ENCODE measurements at regions not wholly inside any gene's neighbourhood (a gene's known extent, or its start where the extent isn't known, plus 50 kb on each side); places are given as distances from the start of the nearest gene placed in this dataset.

GRCh38 chr14:71675126-71675899 lies 256.9 kb upstream of the RGS6 start:
- Mint-ChIP-seq H3K27ac (ENCODE audit: low read depth) (no peak overlapping the region), H3K36me3 (ENCODE audit: insufficient read depth) (peaks cover 6% of the 10 kb centered on the region), H3K4me1 (no peaks in the 10 kb centered on the region), H3K4me3 (no peak overlapping the region), H3K27me3 (no peaks in the 10 kb centered on the region), H3K9me3 (no peaks in the 10 kb centered on the region)
- DNase-seq (ENCODE audit: low spot score in 2 of 2) (no peak), ATAC-seq (replicated peaks; ENCODE audit: extremely low read depth, poor library complexity, severe bottlenecking) (no peak)

DNA sequence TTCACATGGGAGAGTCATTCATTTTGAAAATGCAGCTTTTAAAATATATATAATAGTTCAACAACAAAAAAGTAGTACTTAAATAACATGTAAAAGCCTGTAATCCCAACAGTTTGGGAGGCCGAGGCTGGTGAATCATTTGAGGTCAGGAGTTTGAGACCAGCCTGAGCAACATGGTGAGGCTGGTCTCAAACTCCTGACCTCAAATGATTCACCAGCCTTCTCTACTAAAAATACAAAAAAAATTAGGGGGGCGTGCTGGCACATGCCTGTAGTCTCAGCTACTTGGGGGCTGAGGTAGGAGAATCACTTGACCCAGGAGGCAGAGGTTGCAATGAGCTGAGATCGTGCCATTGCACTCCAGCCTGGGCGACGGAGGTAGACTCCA lies 256.3 kb upstream of the RGS6 start:
- Mint-ChIP-seq H3K27me3 (no peaks in the 10 kb centered on the region), H3K27ac (ENCODE audit: low read depth) (no peak overlapping the region)

GRCh38 chr14:71680736-71681387 lies 251.4 kb upstream of the RGS6 start:
- H3K27ac Mint-ChIP-seq (ENCODE audit: low read depth), result no peak overlapping the region
- DNase-seq (ENCODE audit: low spot score in 2 of 2) (no peak), ATAC-seq (replicated peaks; ENCODE audit: extremely low read depth, poor library complexity, severe bottlenecking) (no peak)
- H3K27me3 Mint-ChIP-seq, result no peaks in the 10 kb centered on the region
- no peaks in the 10 kb centered on the region for H3K4me1 Mint-ChIP-seq
- no peaks in the 10 kb centered on the region for H3K9me3 Mint-ChIP-seq
- peaks cover 12% of the 10 kb centered on the region for H3K36me3 Mint-ChIP-seq (ENCODE audit: insufficient read depth)
- H3K4me3 Mint-ChIP-seq, result no peak overlapping the region

More for the DNA sequence above, 256.3 kb upstream of the RGS6 start:
- Mint-ChIP-seq H3K9me3 (no peaks in the 10 kb centered on the region), H3K4me3 (no peak overlapping the region), H3K36me3 (ENCODE audit: insufficient read depth) (peaks cover 6% of the 10 kb centered on the region), H3K4me1 (no peaks in the 10 kb centered on the region)
- DNase-seq (ENCODE audit: low spot score in 2 of 2) (no peak), ATAC-seq (replicated peaks; ENCODE audit: extremely low read depth, poor library complexity, severe bottlenecking) (no peak)

GRCh38 chr14:71682337-71682736 lies 249.9 kb upstream of the RGS6 start:
- no peak for ATAC-seq (replicated peaks; ENCODE audit: extremely low read depth, poor library complexity, severe bottlenecking)
- Mint-ChIP-seq H3K27ac (ENCODE audit: low read depth) (no peak overlapping the region), H3K36me3 (ENCODE audit: insufficient read depth) (peaks cover 11% of the 10 kb centered on the region), H3K4me1 (no peaks in the 10 kb centered on the region), H3K4me3 (no peak overlapping the region), H3K9me3 (no peaks in the 10 kb centered on the region), H3K27me3 (no peaks in the 10 kb centered on the region)
- no peak for DNase-seq (ENCODE audit: low spot score in 2 of 2)

DNA sequence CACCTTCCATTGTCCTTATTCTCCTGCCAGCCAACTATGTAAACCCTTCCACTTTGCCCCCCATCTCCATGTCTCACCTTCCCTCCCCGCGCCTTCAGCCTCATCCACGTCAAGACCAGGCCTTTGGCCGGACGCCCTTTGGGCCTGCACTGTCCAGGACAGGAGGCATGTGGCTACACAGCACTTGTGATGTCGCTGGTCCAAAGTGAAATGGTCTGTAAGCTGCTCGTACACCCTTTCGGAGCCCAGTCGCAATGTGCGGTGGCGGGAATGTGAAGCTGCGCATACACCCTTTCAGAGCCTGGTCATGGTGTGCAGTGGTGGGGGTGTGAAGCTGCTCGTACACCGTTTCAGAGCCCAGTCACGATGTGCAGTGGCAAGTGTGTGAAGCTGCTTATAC lies 247.9 kb upstream of the RGS6 start:
- Mint-ChIP-seq H3K27ac (ENCODE audit: low read depth) (no peak overlapping the region), H3K36me3 (ENCODE audit: insufficient read depth) (peaks cover 10% of the 10 kb centered on the region), H3K4me3 (no peak overlapping the region), H3K27me3 (no peaks in the 10 kb centered on the region), H3K4me1 (no peaks in the 10 kb centered on the region), H3K9me3 (no peaks in the 10 kb centered on the region)
- no peak for DNase-seq (ENCODE audit: low spot score in 2 of 2)
- ATAC-seq (replicated peaks; ENCODE audit: extremely low read depth, poor library complexity, severe bottlenecking), result no peak

GRCh38 chr14:71686677-71687076 lies 245.6 kb upstream of the RGS6 start:
- Mint-ChIP-seq H3K9me3 (no peaks in the 10 kb centered on the region), H3K4me3 (no peak overlapping the region), H3K27ac (ENCODE audit: low read depth) (no peak overlapping the region), H3K4me1 (no peaks in the 10 kb centered on the region), H3K27me3 (no peaks in the 10 kb centered on the region), H3K36me3 (ENCODE audit: insufficient read depth) (peaks cover 10% of the 10 kb centered on the region)
- DNase-seq (ENCODE audit: low spot score in 2 of 2), result no peak
- no peak for ATAC-seq (replicated peaks; ENCODE audit: extremely low read depth, poor library complexity, severe bottlenecking)

DNA sequence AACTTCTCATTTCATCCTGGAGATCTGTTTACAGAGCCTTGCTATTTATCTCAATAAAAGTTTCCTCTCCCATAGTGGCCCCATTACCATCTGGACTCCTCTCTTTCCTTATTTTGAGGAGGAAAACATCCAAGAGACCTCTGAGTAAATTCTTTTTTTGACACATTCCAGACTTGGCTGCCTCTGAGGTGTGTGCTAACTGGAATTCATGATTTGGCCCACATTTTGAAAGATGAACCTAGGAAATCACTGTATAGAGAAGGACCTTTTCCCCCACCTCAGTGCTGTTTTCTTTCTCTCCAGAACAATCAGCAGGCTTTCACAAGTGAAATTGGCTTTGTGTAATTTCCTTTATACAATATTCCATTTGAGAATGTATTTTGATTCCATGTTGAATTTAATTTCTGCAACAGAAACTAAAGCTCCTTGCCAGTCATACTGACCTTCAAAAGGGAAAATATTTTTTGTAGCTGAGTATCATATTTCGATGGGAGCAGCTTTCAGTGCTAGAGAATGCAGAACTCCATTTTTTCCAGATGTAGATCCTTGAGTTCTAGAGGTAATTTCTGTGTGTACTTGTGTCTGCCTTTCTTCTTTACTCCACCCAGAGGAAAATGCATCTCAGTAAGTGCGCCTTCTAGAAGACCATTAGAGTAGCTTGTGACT lies 244.9 kb upstream of the RGS6 start:
- no peak for DNase-seq (ENCODE audit: low spot score in 2 of 2)
- H3K27me3 Mint-ChIP-seq, result no peaks in the 10 kb centered on the region
- no peaks in the 10 kb centered on the region for H3K9me3 Mint-ChIP-seq
- no peaks in the 10 kb centered on the region for H3K4me1 Mint-ChIP-seq
- ATAC-seq (replicated peaks; ENCODE audit: extremely low read depth, poor library complexity, severe bottlenecking), result no peak
- H3K27ac Mint-ChIP-seq (ENCODE audit: low read depth), result no peak overlapping the region
- H3K36me3 Mint-ChIP-seq (ENCODE audit: insufficient read depth), result peaks cover 10% of the 10 kb centered on the region
- H3K4me3 Mint-ChIP-seq, result no peak overlapping the region

- H3K4me1 Mint-ChIP-seq, result no peaks in the 10 kb centered on the region
- no peaks in the 10 kb centered on the region for H3K27me3 Mint-ChIP-seq
- no peaks in the 10 kb centered on the region for H3K9me3 Mint-ChIP-seq
- no peak overlapping the region for H3K27ac Mint-ChIP-seq (ENCODE audit: low read depth)
- DNase-seq (ENCODE audit: low spot score in 2 of 2), result no peak
- H3K4me3 Mint-ChIP-seq, result no peak overlapping the region
- H3K36me3 Mint-ChIP-seq (ENCODE audit: insufficient read depth), result peaks cover 10% of the 10 kb centered on the region
- no peak for ATAC-seq (replicated peaks; ENCODE audit: extremely low read depth, poor library complexity, severe bottlenecking)
Observed at GRCh38 chr14:71688576-71688975, 243.7 kb upstream of the RGS6 start.

GRCh38 chr14:71690478-71690877 lies 241.8 kb upstream of the RGS6 start:
- ATAC-seq (replicated peaks; ENCODE audit: extremely low read depth, poor library complexity, severe bottlenecking), result no peak
- Mint-ChIP-seq H3K27ac (ENCODE audit: low read depth) (no peak overlapping the region), H3K27me3 (no peaks in the 10 kb centered on the region), H3K4me1 (no peaks in the 10 kb centered on the region), H3K36me3 (ENCODE audit: insufficient read depth) (peaks cover 8% of the 10 kb centered on the region), H3K4me3 (no peak overlapping the region), H3K9me3 (no peaks in the 10 kb centered on the region)
- no peak for DNase-seq (ENCODE audit: low spot score in 2 of 2)

GRCh38 chr14:71692496-71692895 lies 239.7 kb upstream of the RGS6 start:
- Mint-ChIP-seq H3K36me3 (ENCODE audit: insufficient read depth) (peaks cover 4% of the 10 kb centered on the region), H3K9me3 (no peaks in the 10 kb centered on the region), H3K27me3 (no peaks in the 10 kb centered on the region), H3K4me3 (no peak overlapping the region), H3K27ac (ENCODE audit: low read depth) (no peak overlapping the region), H3K4me1 (peaks cover 9% of the 10 kb centered on the region)
- DNase-seq (ENCODE audit: low spot score in 2 of 2) (no peak), ATAC-seq (replicated peaks; ENCODE audit: extremely low read depth, poor library complexity, severe bottlenecking) (no peak)

DNA sequence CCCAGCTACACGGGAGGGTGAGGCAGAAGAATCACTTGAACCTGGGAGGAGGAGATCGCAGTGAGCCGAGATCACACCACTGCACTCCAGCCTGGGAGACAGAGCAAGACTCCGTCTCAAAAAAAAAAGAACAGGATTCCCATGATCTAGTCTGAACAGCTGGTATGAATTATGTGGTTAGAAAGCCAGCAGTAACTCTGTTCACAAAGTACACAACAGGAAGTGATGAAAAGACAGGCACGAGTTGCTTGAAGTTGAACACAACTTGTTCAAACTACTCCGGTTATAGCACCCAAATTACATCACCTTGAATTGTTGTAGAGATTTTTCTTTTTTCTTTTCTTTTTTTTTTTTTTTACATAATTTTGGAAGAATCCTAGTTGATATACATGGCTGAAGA lies 238.8 kb upstream of the RGS6 start:
- H3K9me3 Mint-ChIP-seq, result no peaks in the 10 kb centered on the region
- peaks cover 4% of the 10 kb centered on the region for H3K36me3 Mint-ChIP-seq (ENCODE audit: insufficient read depth)
- H3K4me3 Mint-ChIP-seq, result no peak overlapping the region
- DNase-seq (ENCODE audit: low spot score in 2 of 2) (no peak), ATAC-seq (replicated peaks; ENCODE audit: extremely low read depth, poor library complexity, severe bottlenecking) (no peak)
- H3K4me1 Mint-ChIP-seq, result peaks cover 9% of the 10 kb centered on the region
- H3K27me3 Mint-ChIP-seq, result no peaks in the 10 kb centered on the region
- H3K27ac Mint-ChIP-seq (ENCODE audit: low read depth), result no peak overlapping the region

DNA sequence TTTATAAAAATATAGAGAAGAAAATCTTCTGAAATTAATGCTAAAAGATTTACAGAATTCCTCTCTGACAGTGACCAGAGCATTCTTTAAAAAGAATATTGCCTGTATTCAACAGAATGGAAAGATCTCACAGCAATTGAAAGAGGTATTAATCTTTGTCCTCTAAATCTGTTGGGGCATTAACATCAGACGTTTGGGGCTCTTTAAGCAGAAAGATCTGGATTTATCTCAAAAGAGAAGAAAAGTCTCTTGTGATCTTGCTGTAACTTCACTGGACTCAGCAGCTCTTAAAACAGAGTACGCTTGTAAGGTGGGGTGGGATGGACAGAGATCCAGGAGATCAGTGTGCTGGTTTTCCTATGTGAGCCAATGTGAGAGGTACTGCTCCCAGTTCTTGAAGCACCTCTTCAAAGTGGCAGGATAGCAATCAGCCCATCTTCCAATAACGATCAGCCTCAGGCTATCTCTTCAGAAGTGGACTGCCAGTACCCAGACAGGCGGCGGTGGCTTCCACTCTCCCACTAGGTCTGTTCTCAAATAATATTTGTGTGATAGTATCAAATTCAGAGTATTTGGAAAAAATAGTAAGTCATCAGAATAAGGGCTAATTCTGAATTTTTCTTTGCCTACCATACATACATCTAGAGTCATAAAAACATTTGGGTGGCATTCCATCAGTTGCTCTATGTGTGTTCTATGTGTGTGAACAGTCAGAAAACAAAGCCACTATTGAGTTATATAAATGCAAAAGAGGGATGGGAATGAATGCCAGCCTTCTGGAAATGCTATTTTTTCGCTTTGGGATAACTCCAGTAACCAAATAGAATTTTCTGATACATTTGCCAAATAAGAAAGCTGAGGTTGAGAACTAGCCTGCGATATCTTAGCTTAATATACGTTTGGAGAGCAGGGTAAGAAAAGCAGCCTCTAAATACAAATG lies 237.4 kb upstream of the RGS6 start:
- Mint-ChIP-seq H3K9me3 (no peaks in the 10 kb centered on the region), H3K36me3 (ENCODE audit: insufficient read depth) (peaks cover 7% of the 10 kb centered on the region), H3K4me3 (no peak overlapping the region), H3K4me1 (peaks cover 9% of the 10 kb centered on the region), H3K27me3 (no peaks in the 10 kb centered on the region), H3K27ac (ENCODE audit: low read depth) (no peak overlapping the region)
- no peak for ATAC-seq (replicated peaks; ENCODE audit: extremely low read depth, poor library complexity, severe bottlenecking)
- no peak for DNase-seq (ENCODE audit: low spot score in 2 of 2)
